DND-41 (cell line): ENCODE measurements at regions not wholly inside any gene's neighbourhood (a gene's known extent, or its start where the extent isn't known, plus 50 kb on each side); places are given as distances from the start of the nearest gene placed in this dataset.

Experiments
- ATAC-seq: fragments of 200-7000 bp; cut with Tn5 transposase; 3 replicates; pipeline ENCODE4 v1.9.1; 2021; ENCODE audit warnings: low read depth; ENCODE audit not compliant: insufficient read depth
- DNase-seq: peaks from one replicate; pipeline ENCODE4 v3.0.0-alpha.2; 2020
- H2AFZ ChIP-seq: 2 replicates; pipeline ENCODE4 v1.6.0; 2012; ENCODE audit warnings: low read depth, low read length
- H3K27ac ChIP-seq: 2 replicates; pipeline ENCODE4 v1.5.1; 2012; ENCODE audit warnings: low read length, inconsistent platforms
- H3K27me3 ChIP-seq: fragments of 200-600 bp; sonication (generic); 2 replicates; pipeline ENCODE4 v1.6.0; 2012; ENCODE audit warnings: low read length, mild to moderate bottlenecking, inconsistent platforms; ENCODE audit not compliant: insufficient read depth, poor library complexity
- H3K36me3 ChIP-seq: 2 replicates; pipeline ENCODE4 v1.5.1; 2012; ENCODE audit warnings: low read length, inconsistent platforms; ENCODE audit not compliant: insufficient read depth
- H3K4me1 ChIP-seq: 2 replicates; pipeline ENCODE4 v1.5.1; 2012; ENCODE audit warnings: mild to moderate bottlenecking, low read length; ENCODE audit not compliant: insufficient read depth
- H3K4me2 ChIP-seq: 2 replicates; pipeline ENCODE4 v1.6.0; 2012; ENCODE audit warnings: mild to moderate bottlenecking, moderate library complexity, low read length, inconsistent platforms; ENCODE audit not compliant: insufficient read depth
- H3K4me3 ChIP-seq, 2 experiments: fragments of 200-600 bp in 1 of 2; shearing (Covaris generic) in 1 of 2; 2 replicates each; pipeline ENCODE4 v1.5.1; 2012 to 2016; ENCODE audit warnings: inconsistent platforms in 2 of 2, low read length in 2 of 2, mild to moderate bottlenecking in 2 of 2, low read depth in 1 of 2, moderate library complexity in 1 of 2
- H3K79me2 ChIP-seq: 2 replicates; pipeline ENCODE4 v1.6.0; 2012; ENCODE audit warnings: low read length, inconsistent platforms; ENCODE audit not compliant: insufficient read depth
- H3K9ac ChIP-seq: 2 replicates; pipeline ENCODE4 v1.6.0; 2012; ENCODE audit warnings: low read depth, mild to moderate bottlenecking, inconsistent platforms, low read length, moderate library complexity
- H3K9me3 ChIP-seq: 2 replicates; pipeline ENCODE4 v1.5.1; 2012; ENCODE audit warnings: low read length, moderate library complexity, mild to moderate bottlenecking, inconsistent platforms; ENCODE audit not compliant: insufficient read depth, severe bottlenecking
- H4K20me1 ChIP-seq: 2 replicates; pipeline ENCODE4 v1.6.0; 2012; ENCODE audit warnings: low read length; ENCODE audit not compliant: insufficient read depth
- CTCF ChIP-seq: IDR thresholded peaks from 2 replicates; pipeline ENCODE4 v1.5.1; 2012; ENCODE audit warnings: borderline replicate concordance, low read length, moderate library complexity, mild to moderate bottlenecking; ENCODE audit not compliant: poor library complexity, severe bottlenecking; ENCODE audit errors: extremely low read depth
- EZH2 ChIP-seq: IDR thresholded peaks from 3 replicates; pipeline ENCODE4 v1.6.1; 2012; ENCODE audit warnings: borderline replicate concordance, low read depth, mild to moderate bottlenecking, moderate library complexity, low read length, inconsistent platforms; ENCODE audit not compliant: severe bottlenecking

DNA sequence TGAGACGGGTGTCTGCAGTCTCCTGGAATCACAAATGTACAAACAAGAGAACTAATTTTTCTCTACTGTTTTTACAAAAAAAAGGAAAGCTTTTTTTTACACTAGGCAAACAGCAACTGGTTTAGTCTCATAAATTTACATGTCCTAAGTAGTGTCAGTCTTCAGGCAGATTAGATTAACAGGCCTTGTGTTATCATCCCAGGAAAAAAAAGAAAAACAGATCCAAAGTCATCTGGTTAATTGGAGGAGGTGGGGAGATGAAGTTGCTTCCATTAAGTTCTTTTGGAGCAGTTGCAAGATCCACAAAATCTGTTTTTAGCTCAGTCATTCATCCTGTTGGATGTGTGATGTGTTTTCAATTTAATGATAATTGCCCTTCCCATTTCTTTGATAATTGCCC is 363.5 kb upstream of the ADGRL2 start:
- Histone ChIP-seq H3K4me1 (no peaks in the 10 kb centered on the region), H3K27ac (no peak overlapping the region), H3K4me2 (no peak overlapping the region), H2AFZ (no peak overlapping the region), H3K27me3 (no peaks in the 10 kb centered on the region), H3K9ac (no peak overlapping the region), H3K36me3 (no peaks in the 10 kb centered on the region), H3K4me3 (no peak overlapping the region), H3K79me2 (no peaks in the 10 kb centered on the region), H4K20me1 (no peaks in the 10 kb centered on the region), H3K9me3 (peaks cover 6% of the 10 kb centered on the region)
- TF ChIP-seq CTCF: no peak
- no peak for TF ChIP-seq EZH2
- DNase-seq (no peak), ATAC-seq (no peak)

GRCh38 chr1:81435175-81435574 is 365.6 kb upstream of the ADGRL2 start:
- Histone ChIP-seq H3K4me3 (no peak overlapping the region), H3K27ac (no peak overlapping the region), H4K20me1 (no peaks in the 10 kb centered on the region), H3K9me3 (peaks cover 6% of the 10 kb centered on the region), H3K79me2 (no peaks in the 10 kb centered on the region), H3K36me3 (no peaks in the 10 kb centered on the region), H3K4me2 (no peak overlapping the region), H2AFZ (no peak overlapping the region), H3K4me1 (no peaks in the 10 kb centered on the region), H3K9ac (no peak overlapping the region), H3K27me3 (no peaks in the 10 kb centered on the region)
- TF ChIP-seq CTCF (no peak), EZH2 (no peak)
- ATAC-seq: no peak
- DNase-seq: no peak

DNA sequence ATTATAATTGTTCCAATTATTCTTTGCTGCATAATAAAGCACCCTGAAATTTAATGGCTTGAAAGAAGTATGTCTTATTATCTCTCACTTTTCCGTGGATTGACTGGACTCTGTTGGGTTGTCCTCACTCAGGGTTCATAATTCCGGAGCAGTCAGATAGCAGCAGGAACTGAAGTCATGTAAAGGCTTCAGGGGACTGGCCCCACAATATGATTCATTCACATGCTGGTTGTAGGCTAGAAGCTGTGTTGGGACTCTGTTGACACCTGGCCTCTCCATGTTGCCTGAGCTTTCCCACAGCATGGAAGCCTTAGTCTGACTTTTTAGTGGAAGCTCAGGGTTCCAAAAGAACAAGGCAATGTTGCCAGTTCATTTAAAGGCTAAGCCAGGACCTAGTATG is 367.1 kb upstream of the ADGRL2 start:
- H3K36me3 ChIP-seq: no peaks in the 10 kb centered on the region
- ATAC-seq: no peak
- no peaks in the 10 kb centered on the region for H3K79me2 ChIP-seq
- no peak overlapping the region for H2AFZ ChIP-seq
- H4K20me1 ChIP-seq: no peaks in the 10 kb centered on the region
- DNase-seq: no peak
- no peak overlapping the region for H3K27ac ChIP-seq
- H3K9me3 ChIP-seq: no peaks in the 10 kb centered on the region
- no peak for TF ChIP-seq CTCF
- TF ChIP-seq EZH2: no peak
- no peak overlapping the region for H3K4me2 ChIP-seq
- no peak overlapping the region for H3K4me3 ChIP-seq
- no peak overlapping the region for H3K9ac ChIP-seq
- no peaks in the 10 kb centered on the region for H3K4me1 ChIP-seq
- H3K27me3 ChIP-seq: no peaks in the 10 kb centered on the region

- no peaks in the 10 kb centered on the region for H3K79me2 ChIP-seq
- H2AFZ ChIP-seq: no peak overlapping the region
- TF ChIP-seq CTCF (no peak), EZH2 (no peak)
- no peaks in the 10 kb centered on the region for H3K27me3 ChIP-seq
- H3K4me3 ChIP-seq: no peak overlapping the region
- H4K20me1 ChIP-seq: no peaks in the 10 kb centered on the region
- no peak for ATAC-seq
- no peaks in the 10 kb centered on the region for H3K36me3 ChIP-seq
- DNase-seq: no peak
- H3K9me3 ChIP-seq: no peaks in the 10 kb centered on the region
- no peak overlapping the region for H3K27ac ChIP-seq
- no peak overlapping the region for H3K4me2 ChIP-seq
- no peaks in the 10 kb centered on the region for H3K4me1 ChIP-seq
- no peak overlapping the region for H3K9ac ChIP-seq
These were observed 368.1 kb upstream of the ADGRL2 start for GRCh38 chr1:81432654-81433109.
